ENCODE measurements at regions not wholly inside any gene's neighbourhood (a gene's known extent, or its start where the extent isn't known, plus 50 kb on each side); places are given as distances from the start of the nearest gene placed in this dataset.

GRCh38 chr3:165716592-165716991 is 120.6 kb downstream of the BCHE start:
- intact Hi-C loops (cut with DNase I) = no loop called here
- Histone ChIP-seq H3K4me1 (no peaks in the 10 kb centered on the region), H3K4me3 (no peak overlapping the region), H3K9me3 (no peaks in the 10 kb centered on the region), H3K36me3 (no peaks in the 10 kb centered on the region), H3K27ac (no peak overlapping the region), H3K27me3 (no peaks in the 10 kb centered on the region)
- DNase-seq (ENCODE audit: low spot score in 2 of 2) = no peak
- TF ChIP-seq CTCF (IDR thresholded peaks at IDR 0.05) = no peak

- TF ChIP-seq CTCF (IDR thresholded peaks at IDR 0.05) = no peak
- Histone ChIP-seq H3K9me3 (no peaks in the 10 kb centered on the region), H3K4me1 (no peaks in the 10 kb centered on the region), H3K27ac (no peak overlapping the region), H3K4me3 (no peak overlapping the region), H3K36me3 (no peaks in the 10 kb centered on the region), H3K27me3 (no peaks in the 10 kb centered on the region)
- intact Hi-C loops (cut with DNase I) = no loop called here
- no peak for DNase-seq (ENCODE audit: low spot score in 2 of 2)
Measured at GRCh38 chr3:165713479-165713878, 123.7 kb downstream of the BCHE start.

GRCh38 chr3:165712382-165712781 is 124.8 kb downstream of the BCHE start:
- Histone ChIP-seq H3K27ac (no peak overlapping the region), H3K9me3 (no peaks in the 10 kb centered on the region), H3K4me1 (no peaks in the 10 kb centered on the region), H3K4me3 (no peak overlapping the region), H3K27me3 (no peaks in the 10 kb centered on the region), H3K36me3 (no peaks in the 10 kb centered on the region)
- intact Hi-C loops (cut with DNase I) = no loop called here
- no peak for TF ChIP-seq CTCF (IDR thresholded peaks at IDR 0.05)
- DNase-seq (ENCODE audit: low spot score in 2 of 2) = no peak

GRCh38 chr3:165697910-165698309 is 139.3 kb downstream of the BCHE start:
- no peaks in the 10 kb centered on the region for H3K4me1 ChIP-seq
- no peaks in the 10 kb centered on the region for H3K9me3 ChIP-seq
- intact Hi-C loops (cut with DNase I) = no loop called here
- no peak for DNase-seq (ENCODE audit: low spot score in 2 of 2)
- no peaks in the 10 kb centered on the region for H3K27me3 ChIP-seq
- no peaks in the 10 kb centered on the region for H3K36me3 ChIP-seq
- no peak overlapping the region for H3K4me3 ChIP-seq
- TF ChIP-seq CTCF (IDR thresholded peaks at IDR 0.05) = no peak
- no peak overlapping the region for H3K27ac ChIP-seq

GRCh38 chr3:165696496-165696895 is 140.7 kb downstream of the BCHE start:
- no peak overlapping the region for H3K4me3 ChIP-seq
- no peaks in the 10 kb centered on the region for H3K4me1 ChIP-seq
- H3K9me3 ChIP-seq = no peaks in the 10 kb centered on the region
- DNase-seq (ENCODE audit: low spot score in 2 of 2) = no peak
- H3K27me3 ChIP-seq = no peaks in the 10 kb centered on the region
- H3K36me3 ChIP-seq = no peaks in the 10 kb centered on the region
- intact Hi-C loops (cut with DNase I) = no loop called here
- H3K27ac ChIP-seq = no peak overlapping the region
- no peak for TF ChIP-seq CTCF (IDR thresholded peaks at IDR 0.05)

- no peak overlapping the region for H3K27ac ChIP-seq
- intact Hi-C loops (cut with DNase I) = no loop called here
- no peak for TF ChIP-seq CTCF (IDR thresholded peaks at IDR 0.05)
- no peak overlapping the region for H3K4me3 ChIP-seq
- no peaks in the 10 kb centered on the region for H3K27me3 ChIP-seq
- H3K4me1 ChIP-seq = no peaks in the 10 kb centered on the region
- no peaks in the 10 kb centered on the region for H3K36me3 ChIP-seq
- no peaks in the 10 kb centered on the region for H3K9me3 ChIP-seq
- DNase-seq (ENCODE audit: low spot score in 2 of 2) = no peak
Measured at GRCh38 chr3:165683947-165684346, 153.3 kb downstream of the BCHE start.

Measured in ascending aorta (tissue), 2 donors.